ENCODE measurements at regions not wholly inside any gene's neighbourhood (a gene's known extent, or its start where the extent isn't known, plus 50 kb on each side); places are given as distances from the start of the nearest gene placed in this dataset.

GRCh38 chr12:24404086-24404815 lies 454.8 kb upstream of the SOX5 start:
- ATAC-seq, result peak in 1 of 2 donors; percentile 19

GRCh38 chr12:24400533-24400932 lies 451.1 kb upstream of the SOX5 start:
- H3K9me3 ChIP-seq, result no peaks in the 10 kb centered on the region
- intact Hi-C loops (cut with DNase I), result no loop called here

More at GRCh38 chr12:24404086-24404815, 454.8 kb upstream of the SOX5 start:
- DNase-seq, result no peak
- Histone ChIP-seq H3K4me1 (no peaks in the 10 kb centered on the region), H3K4me3 (no peak overlapping the region), H3K27ac (no peak overlapping the region), H3K36me3 (no peaks in the 10 kb centered on the region), H3K9me3 (no peaks in the 10 kb centered on the region), H3K27me3 (ENCODE audit: low read depth) (no peaks in the 10 kb centered on the region)
- no peak for TF ChIP-seq CTCF (IDR thresholded peaks at IDR 0.05)
- intact Hi-C loops (cut with DNase I), result no loop called here

GRCh38 chr12:24398605-24399004 lies 449.1 kb upstream of the SOX5 start:
- no peak for ATAC-seq

More at GRCh38 chr12:24400533-24400932, 451.1 kb upstream of the SOX5 start:
- no peak for TF ChIP-seq CTCF (IDR thresholded peaks at IDR 0.05)
- ATAC-seq, result no peak
- Histone ChIP-seq H3K27ac (no peak overlapping the region), H3K4me3 (no peak overlapping the region), H3K36me3 (no peaks in the 10 kb centered on the region), H3K4me1 (no peaks in the 10 kb centered on the region), H3K27me3 (ENCODE audit: low read depth) (no peaks in the 10 kb centered on the region)
- DNase-seq, result no peak

GRCh38 chr12:24396224-24396623 lies 446.8 kb upstream of the SOX5 start:
- intact Hi-C loops (cut with DNase I), result no loop called here
- Histone ChIP-seq H3K27ac (no peak overlapping the region), H3K4me1 (no peaks in the 10 kb centered on the region), H3K36me3 (no peaks in the 10 kb centered on the region), H3K9me3 (no peaks in the 10 kb centered on the region), H3K4me3 (no peak overlapping the region), H3K27me3 (ENCODE audit: low read depth) (no peaks in the 10 kb centered on the region)
- TF ChIP-seq CTCF (IDR thresholded peaks at IDR 0.05), result no peak
- ATAC-seq (no peak), DNase-seq (no peak)

More at GRCh38 chr12:24398605-24399004, 449.1 kb upstream of the SOX5 start:
- Histone ChIP-seq H3K36me3 (no peaks in the 10 kb centered on the region), H3K9me3 (no peaks in the 10 kb centered on the region), H3K27me3 (ENCODE audit: low read depth) (no peaks in the 10 kb centered on the region), H3K4me3 (no peak overlapping the region), H3K4me1 (no peaks in the 10 kb centered on the region), H3K27ac (no peak overlapping the region)
- no peak for DNase-seq
- intact Hi-C loops (cut with DNase I), result no loop called here
- TF ChIP-seq CTCF (IDR thresholded peaks at IDR 0.05), result no peak

- Histone ChIP-seq H3K27me3 (ENCODE audit: low read depth) (no peaks in the 10 kb centered on the region), H3K36me3 (no peaks in the 10 kb centered on the region), H3K27ac (no peak overlapping the region), H3K4me3 (no peak overlapping the region), H3K4me1 (no peaks in the 10 kb centered on the region), H3K9me3 (no peaks in the 10 kb centered on the region)
- ATAC-seq, result no peak
- intact Hi-C loops (cut with DNase I), result no loop called here
- DNase-seq, result no peak
- TF ChIP-seq CTCF (IDR thresholded peaks at IDR 0.05), result no peak
Observed at GRCh38 chr12:24394246-24394645, 444.8 kb upstream of the SOX5 start.

All from lower lobe of right lung (tissue), 2 donors.